SK-N-SH (cell line): ENCODE measurements at regions not wholly inside any gene's neighbourhood (a gene's known extent, or its start where the extent isn't known, plus 50 kb on each side); places are given as distances from the start of the nearest gene placed in this dataset.

Experiments used
- CTCF ChIA-PET: fragments of 300-600, 350-600 bp; formaldehyde crosslinking; extraction: SDS; loops from one replicate; lab custom pipeline; 2021; lab: Yijun Ruan, JAX
- POLR2A ChIA-PET: fragments of 350-600 bp; sonication (Branson Sonifier 250); formaldehyde crosslinking; extraction: SDS; loops from one replicate; lab custom pipeline; 2020; ENCODE audit warnings: antibody characterized with exemption, inconsistent platforms; lab: Yijun Ruan, JAX
- DNase-seq: peaks from one replicate; pipeline ENCODE4 v3.0.0; 2012
- H2AFZ ChIP-seq: fragments of 200-600 bp; sonication (generic); 2 replicates; pipeline ENCODE4 v1.8.1; 2016; ENCODE audit warnings: antibody characterized with exemption, mild to moderate bottlenecking, low read depth
- H3F3A ChIP-seq: fragments of 200-600 bp; sonication (generic); replicated peaks from 2 replicates; pipeline ENCODE3; 2016; ENCODE audit warnings: antibody characterized with exemption, mild to moderate bottlenecking; ENCODE audit not compliant: insufficient read depth
- H3K27ac ChIP-seq, 2 experiments: fragments of 200-500 bp in 1 of 2; fragments of 200-600 bp in 1 of 2; sonication (Bioruptor generic) in 1 of 2; sonication (generic), shearing (Covaris generic) in 1 of 2; 2 replicates each; pipeline versions ENCODE4 v1.5.1 to v1.6.1; 2014 to 2016; ENCODE audit warnings: low read depth in 2 of 2, inconsistent platforms in 1 of 2, low read length in 1 of 2, mild to moderate bottlenecking in 1 of 2, mixed read lengths in 1 of 2
- H3K27me3 ChIP-seq: fragments of 200-600 bp; sonication (generic), shearing (Covaris generic); 2 replicates; pipeline ENCODE4 v1.6.1; 2016; ENCODE audit warnings: mixed run types; ENCODE audit not compliant: insufficient read depth
- H3K36me3 ChIP-seq, 2 experiments: fragments of 200-500 bp in 1 of 2; fragments of 200-600 bp in 1 of 2; sonication (Bioruptor generic) in 1 of 2; sonication (generic) in 1 of 2; replicated peaks in 1 of 2; 2 replicates each; pipeline versions ENCODE3 to v1.5.1; 2014 to 2016; ENCODE audit warnings: low read length in 1 of 2, mild to moderate bottlenecking in 1 of 2; ENCODE audit not compliant: insufficient read depth in 2 of 2, control insufficient read depth in 1 of 2
- H3K4me1 ChIP-seq, 2 experiments: fragments of 200-500 bp in 1 of 2; fragments of 200-600 bp in 1 of 2; sonication (Bioruptor generic) in 1 of 2; sonication (generic), shearing (Covaris generic) in 1 of 2; 2 replicates each; pipeline versions ENCODE4 v1.5.1 to v1.6.1; 2014 to 2016; ENCODE audit warnings: low read depth in 1 of 2, low read length in 1 of 2, mixed run types in 1 of 2; ENCODE audit not compliant: insufficient read depth in 2 of 2, control insufficient read depth in 1 of 2
- H3K4me2 ChIP-seq: fragments of 200-600 bp; sonication (generic), shearing (Covaris generic); 2 replicates; pipeline ENCODE4 v1.6.1; 2017; ENCODE audit warnings: mixed run types
- H3K4me3 ChIP-seq, 2 experiments: fragments of 200-500 bp in 1 of 2; fragments of 200-600 bp in 1 of 2; sonication (Bioruptor generic) in 1 of 2; sonication (generic), shearing (Covaris generic) in 1 of 2; 2 replicates each; pipeline versions ENCODE4 v1.5.1 to v1.8.1; 2014 to 2016; ENCODE audit warnings: low read depth in 2 of 2, inconsistent platforms in 1 of 2, low read length in 1 of 2, mild to moderate bottlenecking in 1 of 2, mixed read lengths in 1 of 2, moderate library complexity in 1 of 2
- H3K79me2 ChIP-seq: fragments of 200-600 bp; sonication (generic); 2 replicates; pipeline ENCODE4 v1.8.1; 2017; ENCODE audit warnings: mild to moderate bottlenecking; ENCODE audit not compliant: insufficient read depth
- H3K9ac ChIP-seq: fragments of 200-600 bp; sonication (generic); 2 replicates; pipeline ENCODE4 v1.6.1; 2017; ENCODE audit warnings: mixed run types
- H3K9me2 ChIP-seq: fragments of 200-600 bp; sonication (generic); 2 replicates; pipeline ENCODE4 v1.6.1; 2017; ENCODE audit warnings: mixed run types
- H3K9me3 ChIP-seq: fragments of 200-600 bp; sonication (generic); 2 replicates; pipeline ENCODE4 v1.6.1; 2017; ENCODE audit warnings: mixed run types, mild to moderate bottlenecking, moderate library complexity
- H4K20me1 ChIP-seq: fragments of 200-600 bp; sonication (generic); 2 replicates; pipeline ENCODE4 v1.6.1; 2017; ENCODE audit warnings: mild to moderate bottlenecking, mixed run types; ENCODE audit not compliant: insufficient read depth
- CHD2 ChIP-seq: fragments of 150-350 bp; IDR thresholded peaks from 2 replicates; pipeline ENCODE4 v1.6.1; 2018; ENCODE audit warnings: low read length; ENCODE audit not compliant: partially characterized antibody
- CTCF ChIP-seq: fragments of 200-600 bp; sonication (generic); IDR thresholded peaks from 2 replicates; pipeline ENCODE4 v1.6.1; 2017; ENCODE audit warnings: antibody characterized with exemption, mild to moderate bottlenecking, moderate library complexity
- ELF1 ChIP-seq: IDR thresholded peaks from 2 replicates; pipeline ENCODE4 v1.4.0; 2012
- EP300 ChIP-seq, 2 experiments: IDR thresholded peaks; 2 replicates each; pipeline versions ENCODE4 v1.4.0 to v1.6.1; 2012; ENCODE audit warnings: borderline replicate concordance in 1 of 2, low read depth in 1 of 2, low read length in 1 of 2
- EZH2phosphoT487 ChIP-seq: fragments of 200-600 bp; sonication (generic); IDR thresholded peaks from 2 replicates; pipeline ENCODE4 v1.6.1; 2017; ENCODE audit warnings: low read depth, mixed run types, mild to moderate bottlenecking, antibody characterized with exemption, moderate library complexity, borderline replicate concordance
- FOXJ3 ChIP-seq: sonication (generic); formaldehyde crosslinking; IDR thresholded peaks from 2 replicates; pipeline ENCODE4 v1.5.1; 2020; ENCODE audit warnings: mild to moderate bottlenecking, missing genetic modification reagents
- IRF3 ChIP-seq: fragments of 150-350 bp; IDR thresholded peaks from 2 replicates; pipeline ENCODE4 v1.6.1; 2016; ENCODE audit warnings: mild to moderate bottlenecking, low read depth, low read length
- JUND ChIP-seq: IDR thresholded peaks from 2 replicates; pipeline ENCODE4 v1.4.0; 2012
- MAX ChIP-seq: IDR thresholded peaks from 2 replicates; pipeline ENCODE4 v1.4.0; 2012; ENCODE audit warnings: low read depth
- MEF2A ChIP-seq: IDR thresholded peaks from 2 replicates; pipeline ENCODE4 v1.4.0; 2012; ENCODE audit warnings: low read depth, borderline replicate concordance
- NFIC ChIP-seq: IDR thresholded peaks from 2 replicates; pipeline ENCODE4 v1.4.0; 2012; ENCODE audit warnings: borderline replicate concordance
- NRF1 ChIP-seq: IDR thresholded peaks from 2 replicates; pipeline ENCODE4 v1.6.1; 2012; ENCODE audit warnings: low read depth, mild to moderate bottlenecking, low read length
- PBX3 ChIP-seq: IDR thresholded peaks from 2 replicates; pipeline ENCODE4; 2012
- RCOR1 ChIP-seq: fragments of 150-350 bp; IDR thresholded peaks from 2 replicates; pipeline ENCODE4 v1.6.1; 2017; ENCODE audit warnings: antibody characterized with exemption, low read length
- SIN3A ChIP-seq: IDR thresholded peaks from 2 replicates; pipeline ENCODE4 v1.6.1; 2012; ENCODE audit warnings: low read depth, mild to moderate bottlenecking, low read length, moderate library complexity, borderline replicate concordance
- TAF1 ChIP-seq: IDR thresholded peaks from 2 replicates; pipeline ENCODE4 v1.6.1; 2012; ENCODE audit warnings: low read depth, mild to moderate bottlenecking, low read length, moderate library complexity, borderline replicate concordance
- TCF12 ChIP-seq: IDR thresholded peaks from 2 replicates; pipeline ENCODE4 v1.4.0; 2012
- ZBTB33 ChIP-seq: IDR thresholded peaks from 2 replicates; pipeline ENCODE4 v1.4.0; 2012; ENCODE audit warnings: low read depth, borderline replicate concordance
- WGBS: methylation state at CpG from one replicate; pipeline ENCODE4 v1.1.6; 2017; ENCODE audit warnings: low lambda C conversion rate; 5-methylcytosine and 5-hydroxymethylcytosine counted together

GRCh38 chr1:218959784-218960183 is 213.9 kb upstream of the LYPLAL1 start:
- H3K4me2 ChIP-seq: no peak overlapping the region
- CTCF ChIA-PET: no interaction called here
- no peak for TF ChIP-seq TCF12
- no peak for TF ChIP-seq SIN3A
- no peak for TF ChIP-seq TAF1
- H3K9ac ChIP-seq: no peak overlapping the region
- POLR2A ChIA-PET: no interaction called here
- no peaks in the 10 kb centered on the region for H3K4me1 ChIP-seq
- H3K9me3 ChIP-seq: no peaks in the 10 kb centered on the region
- no peaks in the 10 kb centered on the region for H3F3A ChIP-seq
- no peaks in the 10 kb centered on the region for H4K20me1 ChIP-seq
- H3K36me3 ChIP-seq: no peaks in the 10 kb centered on the region
- no peaks in the 10 kb centered on the region for H3K79me2 ChIP-seq
- H3K27ac ChIP-seq: no peak overlapping the region
- no peak overlapping the region for H2AFZ ChIP-seq
- no peaks in the 10 kb centered on the region for H3K27me3 ChIP-seq
- no peak overlapping the region for H3K4me3 ChIP-seq
- 69% methylated on average over 1 of the region's 1 CpG for WGBS
- no peaks in the 10 kb centered on the region for H3K9me2 ChIP-seq
- no peak for DNase-seq

- Histone ChIP-seq H3K9me3 (no peaks in the 10 kb centered on the region), H3K27ac (no peak overlapping the region), H4K20me1 (no peaks in the 10 kb centered on the region), H3K4me2 (no peak overlapping the region), H3K27me3 (no peaks in the 10 kb centered on the region), H2AFZ (no peak overlapping the region)
- DNase-seq: no peak
- 79% methylated on average over 7 of the region's 7 CpGs for WGBS
- no peak for TF ChIP-seq RCOR1
- TF ChIP-seq ELF1: no peak
- no peak for TF ChIP-seq ZBTB33
- no peak for TF ChIP-seq IRF3
- TF ChIP-seq MEF2A: no peak
- no peak for TF ChIP-seq JUND
- no peak for TF ChIP-seq EZH2phosphoT487
- TF ChIP-seq NFIC: no peak
- no peak for TF ChIP-seq TCF12
- no peak for TF ChIP-seq CTCF
- TF ChIP-seq FOXJ3: no peak
- no peak for TF ChIP-seq CHD2
- no peak for TF ChIP-seq MAX
- TF ChIP-seq EP300 (IDR thresholded peaks at IDR 0.05; ENCODE audit: borderline replicate concordance in 1 of 2, low read depth in 1 of 2, low read length in 1 of 2): no peak
- TF ChIP-seq PBX3: no peak
- no peak for TF ChIP-seq NRF1
- TF ChIP-seq, all 33 proteins: peak for 0
- H3K79me2 ChIP-seq: no peaks in the 10 kb centered on the region
- no peaks in the 10 kb centered on the region for H3K9me2 ChIP-seq
- H3K36me3 ChIP-seq: no peaks in the 10 kb centered on the region
- H3K4me1 ChIP-seq: no peaks in the 10 kb centered on the region; a peak in 1 of 4 replicates
- no peaks in the 10 kb centered on the region for H3F3A ChIP-seq
- ChIA-PET POLR2A (no interaction called here), CTCF (no interaction called here)
- H3K4me3 ChIP-seq: no peak overlapping the region
- no peak overlapping the region for H3K9ac ChIP-seq
Measured at GRCh38 chr1:218964471-218965185, 209.1 kb upstream of the LYPLAL1 start.
